A673 (cell line): ENCODE measurements at regions not wholly inside any gene's neighbourhood (a gene's known extent, or its start where the extent isn't known, plus 50 kb on each side); places are given as distances from the start of the nearest gene placed in this dataset.

Experiments used
- BruUV-seq: library from RNA; stranded (reverse); fragments of 400-500 nt; replicated peaks from 2 replicates; lab custom pipeline; 2021; lab: Mats Ljungman, UMichigan
- CTCF ChIA-PET: fragments of 300-600 bp; sonication (Branson Sonifier 250); formaldehyde crosslinking; loops from one replicate; lab custom pipeline; 2022; ENCODE audit warnings: antibody characterized with exemption; lab: Charles Lee
- POLR2A ChIA-PET: fragments of 300-600 bp; sonication (Branson Sonifier 250); formaldehyde crosslinking; loops from one replicate; lab custom pipeline; 2022; ENCODE audit warnings: antibody characterized with exemption; ENCODE audit not compliant: low non-redundant PET; lab: Charles Lee
- DNase-seq: peaks from one replicate; pipeline ENCODE4 v3.0.0-alpha.2; 2015; ENCODE audit warnings: low spot score
- H3K27ac ChIP-seq: fragments of 200-600 bp; sonication (generic); 2 replicates; pipeline ENCODE4 v1.5.1; 2016; ENCODE audit warnings: mixed run types, low read depth, mild to moderate bottlenecking, mixed read lengths, antibody characterized with exemption, low read length; ENCODE audit not compliant: poor library complexity, severe bottlenecking
- H3K27me3 ChIP-seq: fragments of 200-600 bp; sonication (generic); replicated peaks from 2 replicates; pipeline ENCODE4 v1.6.1; 2017; ENCODE audit warnings: mixed run types, low read depth, mild to moderate bottlenecking, mixed read lengths, antibody characterized with exemption, low read length; ENCODE audit not compliant: insufficient read depth, poor library complexity
- H3K36me3 ChIP-seq: fragments of 200-600 bp; sonication (generic); 2 replicates; pipeline ENCODE4 v1.6.1; 2016; ENCODE audit warnings: mixed run types, mild to moderate bottlenecking, mixed read lengths, antibody characterized with exemption, low read length; ENCODE audit not compliant: insufficient read depth, poor library complexity, severe bottlenecking
- H3K4me1 ChIP-seq: fragments of 200-600 bp; sonication (generic); 2 replicates; pipeline ENCODE4 v1.6.1; 2017; ENCODE audit warnings: mixed run types, mild to moderate bottlenecking, mixed read lengths, antibody characterized with exemption, low read length; ENCODE audit not compliant: insufficient read depth, poor library complexity, severe bottlenecking
- H3K4me3 ChIP-seq: fragments of 200-600 bp; sonication (generic); 2 replicates; pipeline ENCODE4 v1.5.1; 2016; ENCODE audit warnings: low read depth, mixed run types, mild to moderate bottlenecking, mixed read lengths, low read length; ENCODE audit not compliant: poor library complexity, severe bottlenecking
- H3K9me3 ChIP-seq: fragments of 200-600 bp; sonication (generic); 2 replicates; pipeline ENCODE4 v1.6.1; 2016; ENCODE audit warnings: mixed run types, low read depth, mild to moderate bottlenecking, mixed read lengths, antibody characterized with exemption, low read length; ENCODE audit not compliant: poor library complexity, severe bottlenecking
- EZH2 ChIP-seq: fragments of 200-600 bp; sonication (generic); IDR thresholded peaks from 2 replicates; pipeline ENCODE4 v1.6.1; 2017; ENCODE audit warnings: borderline replicate concordance, low read depth, mild to moderate bottlenecking, mixed read lengths, antibody characterized with exemption, low read length; ENCODE audit not compliant: poor library complexity, severe bottlenecking
- intact Hi-C: fragments of 100-400 bp; cut with micrococcal nuclease; formaldehyde crosslinking; loops from one replicate; pipeline ENCODE4 v1.10.0; 2022; ENCODE audit not compliant: unreplicated experiment
- TF ChIP-seq, protein P1 (sequence below): fragments of 300-800, 200-600 bp; sonication (generic); conservative IDR thresholded peaks from 2 replicates; pipeline ENCODE4 v1.5.1; 2017; ENCODE audit warnings: low read depth, mild to moderate bottlenecking, antibody characterized with exemption, low read length, moderate library complexity, mixed read lengths

DNA sequence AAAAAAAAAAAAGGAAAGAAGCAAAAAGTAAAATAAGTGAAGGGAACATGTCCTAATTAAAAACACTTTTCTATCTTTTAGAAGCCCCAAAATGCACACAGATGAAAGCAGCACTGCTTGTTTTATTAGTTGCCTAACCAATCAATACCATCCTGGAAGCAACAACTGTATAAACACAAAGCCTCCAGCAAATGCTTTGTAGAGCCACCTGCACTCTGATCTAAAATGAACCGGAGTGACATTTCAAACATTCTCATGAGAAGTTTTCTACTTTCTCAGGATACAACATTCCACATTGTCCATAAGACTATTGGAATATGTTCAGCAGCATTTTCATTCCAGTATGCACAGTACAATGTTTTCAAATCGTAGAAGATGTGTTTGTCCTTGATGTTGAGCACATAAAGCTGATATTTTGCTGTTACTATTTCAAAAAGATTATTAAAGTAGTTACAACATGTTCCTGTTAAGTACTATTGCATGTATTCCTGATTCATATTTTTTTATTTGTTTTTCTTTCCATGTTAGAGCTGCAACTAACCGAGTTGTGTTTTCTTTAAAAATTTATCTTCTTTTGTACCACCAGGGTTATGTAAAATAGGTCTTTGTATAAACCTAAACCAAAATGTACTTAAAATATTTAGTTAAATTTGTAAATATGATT is 50.3 kb upstream of the PLSCR5 start:
- no TSS peak for BruUV-seq
- peaks cover 3% of the 10 kb centered on the region for H3K4me1 ChIP-seq
- intact Hi-C loops: no loop called here
- no peaks in the 10 kb centered on the region for H3K27me3 ChIP-seq
- H3K4me3 ChIP-seq: no peak overlapping the region
- DNase-seq: no peak
- ChIA-PET CTCF (no interaction called here), POLR2A (no interaction called here)
- H3K36me3 ChIP-seq: no peaks in the 10 kb centered on the region
- no peaks in the 10 kb centered on the region for H3K9me3 ChIP-seq
- TF ChIP-seq, protein P1, sequence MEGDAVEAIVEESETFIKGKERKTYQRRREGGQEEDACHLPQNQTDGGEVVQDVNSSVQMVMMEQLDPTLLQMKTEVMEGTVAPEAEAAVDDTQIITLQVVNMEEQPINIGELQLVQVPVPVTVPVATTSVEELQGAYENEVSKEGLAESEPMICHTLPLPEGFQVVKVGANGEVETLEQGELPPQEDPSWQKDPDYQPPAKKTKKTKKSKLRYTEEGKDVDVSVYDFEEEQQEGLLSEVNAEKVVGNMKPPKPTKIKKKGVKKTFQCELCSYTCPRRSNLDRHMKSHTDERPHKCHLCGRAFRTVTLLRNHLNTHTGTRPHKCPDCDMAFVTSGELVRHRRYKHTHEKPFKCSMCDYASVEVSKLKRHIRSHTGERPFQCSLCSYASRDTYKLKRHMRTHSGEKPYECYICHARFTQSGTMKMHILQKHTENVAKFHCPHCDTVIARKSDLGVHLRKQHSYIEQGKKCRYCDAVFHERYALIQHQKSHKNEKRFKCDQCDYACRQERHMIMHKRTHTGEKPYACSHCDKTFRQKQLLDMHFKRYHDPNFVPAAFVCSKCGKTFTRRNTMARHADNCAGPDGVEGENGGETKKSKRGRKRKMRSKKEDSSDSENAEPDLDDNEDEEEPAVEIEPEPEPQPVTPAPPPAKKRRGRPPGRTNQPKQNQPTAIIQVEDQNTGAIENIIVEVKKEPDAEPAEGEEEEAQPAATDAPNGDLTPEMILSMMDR: no peak
- TF ChIP-seq EZH2: no peak
- no peak overlapping the region for H3K27ac ChIP-seq
